ENCODE measurements at regions not wholly inside any gene's neighbourhood (a gene's known extent, or its start where the extent isn't known, plus 50 kb on each side); places are given as distances from the start of the nearest gene placed in this dataset.

GRCh38 chr2:8566155-8566670 is 115.6 kb upstream of the ID2 start:
- TF ChIP-seq CTCF (IDR thresholded peaks at IDR 0.05; ENCODE audit: low read depth, low read length), result no peak
- H3K4me3 ChIP-seq (ENCODE audit: low read depth, low read length), result no peak overlapping the region

GRCh38 chr2:8566774-8567468 is 114.9 kb upstream of the ID2 start:
- TF ChIP-seq CTCF (IDR thresholded peaks at IDR 0.05; ENCODE audit: low read depth, low read length), result no peak

GRCh38 chr2:8567469-8568260 is 114.2 kb upstream of the ID2 start:
- TF ChIP-seq CTCF (IDR thresholded peaks at IDR 0.05; ENCODE audit: low read depth, low read length), result no peak
- H3K4me3 ChIP-seq (ENCODE audit: low read depth, low read length), result no peak overlapping the region

More at GRCh38 chr2:8566774-8567468, 114.9 kb upstream of the ID2 start:
- H3K4me3 ChIP-seq (ENCODE audit: low read depth, low read length), result no peak overlapping the region

GRCh38 chr2:8568543-8569302 is 113.1 kb upstream of the ID2 start:
- no peak overlapping the region for H3K4me3 ChIP-seq (ENCODE audit: low read depth, low read length)
- TF ChIP-seq CTCF (IDR thresholded peaks at IDR 0.05; ENCODE audit: low read depth, low read length), result no peak

- H3K4me3 ChIP-seq (ENCODE audit: low read depth, low read length), result no peak overlapping the region
- no peak for TF ChIP-seq CTCF (IDR thresholded peaks at IDR 0.05; ENCODE audit: low read depth, low read length)
Measured at GRCh38 chr2:8569332-8569930, 112.4 kb upstream of the ID2 start.

- no peak overlapping the region for H3K4me3 ChIP-seq (ENCODE audit: low read depth, low read length)
- TF ChIP-seq CTCF (IDR thresholded peaks at IDR 0.05; ENCODE audit: low read depth, low read length), result no peak
Measured at GRCh38 chr2:8570637-8571036, 111.2 kb upstream of the ID2 start.
